A549 (cell line): ENCODE measurements at regions not wholly inside any gene's neighbourhood (a gene's known extent, or its start where the extent isn't known, plus 50 kb on each side); places are given as distances from the start of the nearest gene placed in this dataset.

Experiments used
- ATAC-seq, 2 experiments: fragments of 200-7000 bp in 1 of 2; fragments of >200 bp in 1 of 2; cut with Nextera tagmentation in 1 of 2; cut with Tn5 transposase in 1 of 2; 3 replicates each; pipeline versions ENCODE4 v1.8.0 to v1.9.1; 2018 to 2020; ENCODE audit warnings: mild to moderate bottlenecking in 1 of 2, moderate library complexity in 1 of 2
- CTCF ChIA-PET: fragments of 300-600 bp; sonication (Branson Sonifier 250); formaldehyde crosslinking; extraction: SDS; loops from one replicate; lab custom pipeline; 2021; ENCODE audit warnings: antibody characterized with exemption, inconsistent platforms; lab: Yijun Ruan, JAX
- POLR2A ChIA-PET: fragments of 350-600 bp; formaldehyde crosslinking; extraction: SDS; loops from one replicate; lab custom pipeline; 2021; ENCODE audit warnings: antibody characterized with exemption, inconsistent platforms; lab: Yijun Ruan, JAX
- DNase-seq, 2 experiments: peaks; one replicate each; pipeline versions ENCODE4 v3.0.0 to v3.0.0-alpha.2; 2011 to 2016; ENCODE audit warnings: low read depth in 1 of 2, low spot score in 1 of 2
- FAIRE-seq: peaks from 2 replicates; lab custom pipeline; 2011; peaks lifted over from hg19 to GRCh38; lab: Jason Lieb, UNC
- H3K27ac ChIP-seq, 2 experiments: fragments of >200 bp; sonication (Bioruptor Twin); formaldehyde crosslinking; 3 replicates each; pipeline ENCODE4 v1.5.1; 2016 to 2017
- H3K4me1 ChIP-seq: fragments of >200 bp; sonication (Bioruptor Twin); formaldehyde crosslinking; 3 replicates; pipeline ENCODE4 v1.6.1; 2016
- H3K4me2 ChIP-seq: fragments of >200 bp; sonication (Bioruptor Twin); formaldehyde crosslinking; 3 replicates; pipeline ENCODE4 v1.6.1; 2016
- H3K4me3 ChIP-seq: fragments of >200 bp; sonication (Bioruptor Twin); formaldehyde crosslinking; 3 replicates; pipeline ENCODE4 v1.5.1; 2016
- H3K9me3 ChIP-seq: fragments of >200 bp; sonication (Bioruptor Twin); formaldehyde crosslinking; 3 replicates; pipeline ENCODE4 v1.6.1; 2016
- BHLHE40 ChIP-seq: IDR thresholded peaks from 2 replicates; pipeline ENCODE4 v1.6.1; 2012; ENCODE audit warnings: low read depth, low read length, inconsistent platforms
- CBX2 ChIP-seq: fragments of 200-600 bp; sonication (generic); IDR thresholded peaks from 2 replicates; pipeline ENCODE4 v1.6.1; 2016; ENCODE audit warnings: low read depth, mild to moderate bottlenecking, borderline replicate concordance
- CBX8 ChIP-seq: fragments of 200-600 bp; sonication (generic); IDR thresholded peaks from 2 replicates; pipeline ENCODE4 v1.6.1; 2016
- CEBPB ChIP-seq, 2 experiments: fragments of >200 bp in 1 of 2; sonication (Bioruptor Twin) in 1 of 2; formaldehyde crosslinking in 1 of 2; IDR thresholded peaks; 2 replicates each; pipeline ENCODE4 v1.6.1; 2012 to 2016
- EHF ChIP-seq: fragments of 250-450 bp; sonication (Bioruptor Pico); IDR thresholded peaks from 2 replicates; pipeline ENCODE4 v1.5.0; 2020; ENCODE audit warnings: mild to moderate bottlenecking
- FOSL2 ChIP-seq, 2 experiments: fragments of 450-650 bp in 1 of 2; fragments of >200 bp in 1 of 2; sonication (Bioruptor Twin) in 1 of 2; formaldehyde crosslinking; IDR thresholded peaks; 2 replicates each; pipeline versions ENCODE4 v1.5.0 to v1.6.1; 2016 to 2020; ENCODE audit warnings: mild to moderate bottlenecking in 1 of 2, moderate library complexity in 1 of 2
- HDAC2 ChIP-seq: fragments of 200-600 bp; sonication (generic); IDR thresholded peaks from 2 replicates; pipeline ENCODE4 v1.6.1; 2016
- HOXB5 ChIP-seq: fragments of 250-450 bp; sonication (Bioruptor Pico); IDR thresholded peaks from 2 replicates; pipeline ENCODE4 v1.5.0; 2020; ENCODE audit warnings: mild to moderate bottlenecking, moderate library complexity
- KDM5A ChIP-seq: fragments of 200-600 bp; sonication (generic); IDR thresholded peaks from 2 replicates; pipeline ENCODE4 v1.6.1; 2016; ENCODE audit warnings: antibody characterized with exemption, mild to moderate bottlenecking
- MAZ ChIP-seq: fragments of 150-350 bp; IDR thresholded peaks from 2 replicates; pipeline ENCODE4 v1.6.1; 2014; ENCODE audit warnings: antibody characterized with exemption, low read depth, low read length, borderline replicate concordance
- MYC ChIP-seq: IDR thresholded peaks from 2 replicates; pipeline ENCODE4 v1.6.1; 2012; ENCODE audit warnings: mild to moderate bottlenecking, inconsistent platforms, low read length, improper control_type of control experiment, borderline replicate concordance
- NFE2L2 ChIP-seq: fragments of 150-350 bp; conservative IDR thresholded peaks from 2 replicates; pipeline ENCODE4 v1.6.1; 2014; ENCODE audit warnings: low read length
- NPAS2 ChIP-seq: fragments of 250-450 bp; sonication (Bioruptor Pico); IDR thresholded peaks from 2 replicates; pipeline ENCODE4 v1.8.0; 2022; ENCODE audit warnings: mild to moderate bottlenecking, moderate library complexity, borderline replicate concordance
- RAD21 ChIP-seq, 2 experiments: fragments of >200 bp in 1 of 2; sonication (Bioruptor Twin) in 1 of 2; formaldehyde crosslinking in 1 of 2; IDR thresholded peaks in 1 of 2; conservative IDR thresholded peaks in 1 of 2; 2 replicates in 1 of 2; 3 replicates in 1 of 2; pipeline ENCODE4 v1.6.1; 2012 to 2018; ENCODE audit warnings: inconsistent platforms in 1 of 2
- RARB ChIP-seq: fragments of 250-450 bp; sonication (Bioruptor Pico); IDR thresholded peaks from 2 replicates; pipeline ENCODE4 v1.8.0; 2021; ENCODE audit warnings: mild to moderate bottlenecking, moderate library complexity
- RCOR1 ChIP-seq: fragments of 150-350 bp; IDR thresholded peaks from 2 replicates; pipeline ENCODE4 v1.6.1; 2014; ENCODE audit warnings: antibody characterized with exemption, low read length, low read depth
- RFX5 ChIP-seq: fragments of 450-650 bp; IDR thresholded peaks from 2 replicates; pipeline ENCODE4 v1.7.1; 2014; ENCODE audit warnings: antibody characterized with exemption, mild to moderate bottlenecking, moderate library complexity
- SREBF2 ChIP-seq: fragments of 450-650 bp; IDR thresholded peaks from 2 replicates; pipeline ENCODE4 v1.6.1; 2014; ENCODE audit warnings: mild to moderate bottlenecking, moderate library complexity
- ZFP36 ChIP-seq: fragments of 450-650 bp; IDR thresholded peaks from 2 replicates; pipeline ENCODE4 v1.6.1; 2014; ENCODE audit warnings: borderline replicate concordance; ENCODE audit not compliant: partially characterized antibody
- WGBS: methylation state at CpG from one replicate; pipeline ENCODE4 v1.1.6; 2017; ENCODE audit errors: missing lambda C conversion rate; 5-methylcytosine and 5-hydroxymethylcytosine counted together
- TF ChIP-seq, protein P1 (sequence below): fragments of 200-600 bp; sonication (generic); IDR thresholded peaks from 2 replicates; pipeline ENCODE4 v1.6.1; 2016; ENCODE audit warnings: antibody characterized with exemption, mild to moderate bottlenecking, moderate library complexity
- TF ChIP-seq, protein P2 (sequence below): fragments of >200 bp; sonication (Bioruptor Twin); formaldehyde crosslinking; IDR thresholded peaks from 3 replicates; pipeline ENCODE4 v1.5.1; 2016
- TF ChIP-seq, protein P3 (sequence below): IDR thresholded peaks from 2 replicates; pipeline ENCODE4 v1.6.1; 2012

DNA sequence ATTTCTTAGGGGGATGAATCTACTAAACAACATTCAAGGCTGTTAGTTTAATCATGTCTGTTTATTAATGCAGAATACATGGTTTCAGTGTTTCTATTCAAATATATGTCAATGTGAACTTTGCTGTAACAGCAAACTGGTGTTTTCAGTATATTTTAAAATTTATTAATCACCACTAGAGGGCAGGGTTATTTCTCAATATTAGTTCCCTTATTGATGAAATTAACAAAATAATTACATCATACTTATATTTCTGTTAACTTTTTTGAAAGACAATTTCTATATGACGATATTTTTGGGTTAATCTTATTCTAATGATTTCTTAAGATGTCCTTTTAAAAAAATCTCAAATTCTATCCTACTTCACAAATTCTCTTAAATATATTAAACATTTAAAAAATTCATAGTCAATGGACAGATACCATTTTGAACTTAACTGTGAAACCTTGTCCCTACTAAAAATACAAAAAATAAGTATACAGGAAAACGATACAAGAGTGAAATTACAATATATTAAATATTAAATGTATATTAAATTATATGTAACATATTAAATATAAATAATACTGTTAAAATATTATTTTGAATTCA lies 1034.1 kb upstream of the PRMT6 start:
- ChIA-PET POLR2A (no interaction called here), CTCF (no interaction called here)
- FAIRE-seq (no peak), DNase-seq (no peak), ATAC-seq (no peak)
- Histone ChIP-seq H3K4me3 (no peak overlapping the region), H3K27ac (no peak overlapping the region), H3K4me2 (no peak overlapping the region), H3K9me3 (no peaks in the 10 kb centered on the region), H3K4me1 (no peaks in the 10 kb centered on the region)
- TF ChIP-seq RAD21 (conservative IDR thresholded peaks at IDR 0.05 in 1 of 2, IDR thresholded peaks at IDR 0.05 in 1 of 2): peak in 1 of 2 experiments; percentile 11; a peak in 1 of 5 replicates
- TF ChIP-seq, protein P1, sequence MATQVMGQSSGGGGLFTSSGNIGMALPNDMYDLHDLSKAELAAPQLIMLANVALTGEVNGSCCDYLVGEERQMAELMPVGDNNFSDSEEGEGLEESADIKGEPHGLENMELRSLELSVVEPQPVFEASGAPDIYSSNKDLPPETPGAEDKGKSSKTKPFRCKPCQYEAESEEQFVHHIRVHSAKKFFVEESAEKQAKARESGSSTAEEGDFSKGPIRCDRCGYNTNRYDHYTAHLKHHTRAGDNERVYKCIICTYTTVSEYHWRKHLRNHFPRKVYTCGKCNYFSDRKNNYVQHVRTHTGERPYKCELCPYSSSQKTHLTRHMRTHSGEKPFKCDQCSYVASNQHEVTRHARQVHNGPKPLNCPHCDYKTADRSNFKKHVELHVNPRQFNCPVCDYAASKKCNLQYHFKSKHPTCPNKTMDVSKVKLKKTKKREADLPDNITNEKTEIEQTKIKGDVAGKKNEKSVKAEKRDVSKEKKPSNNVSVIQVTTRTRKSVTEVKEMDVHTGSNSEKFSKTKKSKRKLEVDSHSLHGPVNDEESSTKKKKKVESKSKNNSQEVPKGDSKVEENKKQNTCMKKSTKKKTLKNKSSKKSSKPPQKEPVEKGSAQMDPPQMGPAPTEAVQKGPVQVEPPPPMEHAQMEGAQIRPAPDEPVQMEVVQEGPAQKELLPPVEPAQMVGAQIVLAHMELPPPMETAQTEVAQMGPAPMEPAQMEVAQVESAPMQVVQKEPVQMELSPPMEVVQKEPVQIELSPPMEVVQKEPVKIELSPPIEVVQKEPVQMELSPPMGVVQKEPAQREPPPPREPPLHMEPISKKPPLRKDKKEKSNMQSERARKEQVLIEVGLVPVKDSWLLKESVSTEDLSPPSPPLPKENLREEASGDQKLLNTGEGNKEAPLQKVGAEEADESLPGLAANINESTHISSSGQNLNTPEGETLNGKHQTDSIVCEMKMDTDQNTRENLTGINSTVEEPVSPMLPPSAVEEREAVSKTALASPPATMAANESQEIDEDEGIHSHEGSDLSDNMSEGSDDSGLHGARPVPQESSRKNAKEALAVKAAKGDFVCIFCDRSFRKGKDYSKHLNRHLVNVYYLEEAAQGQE: no peak
- TF ChIP-seq, protein P2, sequence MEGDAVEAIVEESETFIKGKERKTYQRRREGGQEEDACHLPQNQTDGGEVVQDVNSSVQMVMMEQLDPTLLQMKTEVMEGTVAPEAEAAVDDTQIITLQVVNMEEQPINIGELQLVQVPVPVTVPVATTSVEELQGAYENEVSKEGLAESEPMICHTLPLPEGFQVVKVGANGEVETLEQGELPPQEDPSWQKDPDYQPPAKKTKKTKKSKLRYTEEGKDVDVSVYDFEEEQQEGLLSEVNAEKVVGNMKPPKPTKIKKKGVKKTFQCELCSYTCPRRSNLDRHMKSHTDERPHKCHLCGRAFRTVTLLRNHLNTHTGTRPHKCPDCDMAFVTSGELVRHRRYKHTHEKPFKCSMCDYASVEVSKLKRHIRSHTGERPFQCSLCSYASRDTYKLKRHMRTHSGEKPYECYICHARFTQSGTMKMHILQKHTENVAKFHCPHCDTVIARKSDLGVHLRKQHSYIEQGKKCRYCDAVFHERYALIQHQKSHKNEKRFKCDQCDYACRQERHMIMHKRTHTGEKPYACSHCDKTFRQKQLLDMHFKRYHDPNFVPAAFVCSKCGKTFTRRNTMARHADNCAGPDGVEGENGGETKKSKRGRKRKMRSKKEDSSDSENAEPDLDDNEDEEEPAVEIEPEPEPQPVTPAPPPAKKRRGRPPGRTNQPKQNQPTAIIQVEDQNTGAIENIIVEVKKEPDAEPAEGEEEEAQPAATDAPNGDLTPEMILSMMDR: 0 out of 3 replicates have a peak, but pooled peaks have one; percentile 6
- 1% methylated on average over 2 of the region's 2 CpGs for WGBS

DNA sequence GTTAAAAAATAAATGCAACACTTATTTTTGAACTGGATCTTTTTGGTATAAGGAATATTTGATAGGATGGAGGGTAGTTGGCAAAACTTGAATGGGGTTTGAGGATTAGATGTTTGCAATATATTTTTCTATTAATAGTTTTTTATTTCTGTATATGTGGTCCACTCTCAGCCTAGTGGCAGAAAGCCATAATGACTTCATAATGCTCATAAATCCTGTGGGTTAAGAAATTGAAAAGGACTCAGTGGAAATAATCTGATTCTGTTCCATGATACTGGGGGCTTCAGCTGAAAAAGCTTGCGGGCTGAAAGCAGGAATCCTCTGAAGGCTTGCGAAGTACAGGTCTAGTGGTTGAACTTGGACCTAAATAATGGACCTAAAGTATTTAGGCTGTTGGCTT lies 1028.6 kb upstream of the PRMT6 start:
- TF ChIP-seq CBX8 (no peak), FOSL2 (IDR thresholded peaks at IDR 0.05) (no peak), FOSL2 (CRISPR knock-in tag; IDR thresholded peaks at IDR 0.05) (no peak), CBX2 (no peak), NPAS2 (no peak), RFX5 (no peak), MYC (no peak), MAZ (no peak), RARB (CRISPR knock-in tag) (no peak), ZFP36 (no peak), NFE2L2 (no peak), RCOR1 (no peak), HDAC2 (no peak), CEBPB (IDR thresholded peaks at IDR 0.05) (no peak), HOXB5 (CRISPR knock-in tag) (no peak), KDM5A (no peak), EHF (no peak), BHLHE40 (no peak), SREBF2 (no peak)
- TF ChIP-seq, protein P3, sequence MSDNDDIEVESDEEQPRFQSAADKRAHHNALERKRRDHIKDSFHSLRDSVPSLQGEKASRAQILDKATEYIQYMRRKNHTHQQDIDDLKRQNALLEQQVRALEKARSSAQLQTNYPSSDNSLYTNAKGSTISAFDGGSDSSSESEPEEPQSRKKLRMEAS: no peak
- CTCF ChIA-PET: no interaction called here
- Histone ChIP-seq H3K9me3 (no peaks in the 10 kb centered on the region), H3K4me1 (no peaks in the 10 kb centered on the region), H3K27ac (no peak overlapping the region), H3K4me2 (no peak overlapping the region), H3K4me3 (no peak overlapping the region)
- 17% methylated on average over 1 of the region's 2 CpGs for WGBS
- POLR2A ChIA-PET: no interaction called here
- FAIRE-seq: no peak
- DNase-seq: no peak
- no peak for ATAC-seq
